HCT116 (cell line): ENCODE measurements at regions not wholly inside any gene's neighbourhood (a gene's known extent, or its start where the extent isn't known, plus 50 kb on each side); places are given as distances from the start of the nearest gene placed in this dataset.

Experiments
- ATAC-seq: fragments of 200-7000 bp; cut with Tn5 transposase; 2 replicates; pipeline ENCODE4 v1.9.1; 2020; ENCODE audit warnings: mild to moderate bottlenecking, moderate library complexity
- BruUV-seq: library from RNA; stranded (reverse); fragments of 400-500 nt; replicated peaks from 2 replicates; lab custom pipeline; 2021; lab: Mats Ljungman, UMichigan
- CTCF ChIA-PET: fragments of 300-600 bp; sonication (Branson Sonifier 250); formaldehyde crosslinking; loops from one replicate; lab custom pipeline; 2021; ENCODE audit warnings: antibody characterized with exemption; lab: Charles Lee
- POLR2A ChIA-PET: fragments of 300-600, 350-600 bp; sonication (Branson Sonifier 250); formaldehyde crosslinking; loops from one replicate; lab custom pipeline; 2021; ENCODE audit warnings: antibody characterized with exemption; lab: Charles Lee
- RAD21 ChIA-PET, 2 experiments: fragments of 300-600 bp; sonication (Branson Sonifier 250); formaldehyde crosslinking; loops; one replicate each; lab custom pipeline; 2023; ENCODE audit warnings: low total read pairs in 2 of 2; ENCODE audit not compliant: uncharacterized antibody in 2 of 2, unreplicated experiment in 2 of 2, low non-redundant PET in 1 of 2; lab: Charles Lee
- DNase-seq: peaks from one replicate; pipeline ENCODE4 v3.0.0-alpha.2; 2010; ENCODE audit warnings: low read depth, low spot score
- H2AFZ ChIP-seq: fragments of 200-600 bp; shearing (Covaris generic), sonication (generic); 2 replicates; pipeline ENCODE4 v1.6.1; 2017; ENCODE audit warnings: low read depth, mixed run types, mixed read lengths, antibody characterized with exemption, low read length; ENCODE audit not compliant: poor library complexity, severe bottlenecking
- H3K27ac ChIP-seq: 2 replicates; pipeline ENCODE4 v1.5.1; 2012; ENCODE audit warnings: low read depth, low read length
- H3K27me3 ChIP-seq: fragments of 200-600 bp; sonication (generic); 2 replicates; pipeline ENCODE4 v1.6.1; 2016; ENCODE audit warnings: mixed run types, low read length, mixed read lengths; ENCODE audit not compliant: insufficient read depth
- H3K36me3 ChIP-seq, 2 experiments: fragments of 200-500 bp in 1 of 2; fragments of 200-600 bp in 1 of 2; sonication (Bioruptor generic) in 1 of 2; sonication (generic) in 1 of 2; 2 replicates each; pipeline versions ENCODE4 v1.5.1 to v1.6.1; 2014 to 2016; ENCODE audit warnings: low read length in 2 of 2, inconsistent platforms in 1 of 2, mixed read lengths in 1 of 2, mixed run types in 1 of 2; ENCODE audit not compliant: insufficient read depth in 2 of 2, control insufficient read depth in 1 of 2
- H3K4me1 ChIP-seq, 2 experiments: fragments of 200-600 bp in 1 of 2; sonication (generic) in 1 of 2; 2 replicates each; pipeline versions ENCODE4 v1.5.1 to v1.6.1; 2012 to 2017; ENCODE audit warnings: low read length in 2 of 2, inconsistent platforms in 1 of 2, mild to moderate bottlenecking in 1 of 2, mixed read lengths in 1 of 2, mixed run types in 1 of 2, moderate library complexity in 1 of 2; ENCODE audit not compliant: insufficient read depth in 2 of 2, control insufficient read depth in 1 of 2
- H3K4me2 ChIP-seq: fragments of 200-600 bp; sonication (generic); 2 replicates; pipeline ENCODE4 v1.6.1; 2017; ENCODE audit warnings: mixed run types, low read length, mixed read lengths
- H3K4me3 ChIP-seq, 2 experiments: fragments of 200-600 bp in 1 of 2; sonication (generic) in 1 of 2; replicated peaks in 1 of 2; 2 replicates each; pipeline ENCODE4 v1.5.1; 2011 to 2016; ENCODE audit warnings: low read length in 2 of 2, control low read depth in 1 of 2, low read depth in 1 of 2, mild to moderate bottlenecking in 1 of 2, mixed read lengths in 1 of 2, mixed run types in 1 of 2
- H3K79me2 ChIP-seq: fragments of 200-600 bp; sonication (generic); 2 replicates; pipeline ENCODE4 v1.6.1; 2017; ENCODE audit warnings: mild to moderate bottlenecking, mixed run types, low read length, moderate library complexity, mixed read lengths; ENCODE audit not compliant: insufficient read depth
- H3K9ac ChIP-seq: fragments of 200-600 bp; sonication (generic); 2 replicates; pipeline ENCODE4 v1.6.1; 2016; ENCODE audit warnings: low read length, mixed read lengths
- H3K9me2 ChIP-seq: fragments of 200-600 bp; sonication (generic), shearing (Covaris generic); 2 replicates; pipeline ENCODE4 v1.6.1; 2017; ENCODE audit warnings: mixed run types, mild to moderate bottlenecking, moderate library complexity; ENCODE audit not compliant: insufficient read depth
- H3K9me3 ChIP-seq, 2 experiments: fragments of 200-500 bp in 1 of 2; fragments of 200-600 bp in 1 of 2; sonication (Bioruptor generic) in 1 of 2; sonication (generic) in 1 of 2; 2 replicates each; pipeline ENCODE4 v1.6.1; 2014 to 2017; ENCODE audit warnings: low read length in 2 of 2, mixed read lengths in 2 of 2, inconsistent platforms in 1 of 2, low read depth in 1 of 2, mild to moderate bottlenecking in 1 of 2, mixed run types in 1 of 2, moderate library complexity in 1 of 2; ENCODE audit not compliant: control insufficient read depth in 1 of 2, insufficient read depth in 1 of 2
- H4K20me1 ChIP-seq: fragments of 200-600 bp; sonication (generic), shearing (Covaris generic); 2 replicates; pipeline ENCODE4 v1.6.1; 2017; ENCODE audit warnings: mixed run types, mild to moderate bottlenecking, moderate library complexity; ENCODE audit not compliant: insufficient read depth
- CBX3 ChIP-seq: IDR thresholded peaks from 2 replicates; pipeline ENCODE4 v1.6.1; 2012; ENCODE audit warnings: low read depth
- CEBPB ChIP-seq: IDR thresholded peaks from 2 replicates; pipeline ENCODE4 v1.6.1; 2012; ENCODE audit warnings: low read depth
- EGR1 ChIP-seq: IDR thresholded peaks from 2 replicates; pipeline ENCODE4 v1.6.1; 2012; ENCODE audit warnings: low read depth
- EZH2 ChIP-seq: fragments of 200-600 bp; sonication (generic); IDR thresholded peaks from 2 replicates; pipeline ENCODE4 v1.6.1; 2017; ENCODE audit warnings: antibody characterized with exemption, mixed run types
- FOSL1 ChIP-seq: IDR thresholded peaks from 2 replicates; pipeline ENCODE4 v1.6.1; 2012; ENCODE audit warnings: low read depth
- JUND ChIP-seq: IDR thresholded peaks from 2 replicates; pipeline ENCODE4 v1.6.1; 2012
- POLR2AphosphoS5 ChIP-seq: IDR thresholded peaks from 2 replicates; pipeline ENCODE4 v1.6.1; 2011; ENCODE audit warnings: mild to moderate bottlenecking, low read depth, low read length, moderate library complexity
- RAD21 ChIP-seq: IDR thresholded peaks from 2 replicates; pipeline ENCODE4 v1.6.1; 2012; ENCODE audit warnings: low read depth, mild to moderate bottlenecking
- SP1 ChIP-seq: IDR thresholded peaks from 2 replicates; pipeline ENCODE4 v1.6.1; 2012; ENCODE audit warnings: low read depth
- SRF ChIP-seq: IDR thresholded peaks from 2 replicates; pipeline ENCODE4 v1.6.1; 2012; ENCODE audit warnings: low read depth
- ZFX ChIP-seq: fragments of 450-650 bp; IDR thresholded peaks from 2 replicates; pipeline ENCODE4 v1.6.1; 2017
- ZNF274 ChIP-seq: fragments of 200-500 bp; sonication (Bioruptor generic); IDR thresholded peaks from 2 replicates; pipeline ENCODE4 v1.6.1; 2014; ENCODE audit warnings: mild to moderate bottlenecking, low read depth, low read length, inconsistent platforms
- intact Hi-C: fragments of 100-400 bp; cut with micrococcal nuclease; formaldehyde crosslinking; loops from 2 replicates; pipeline ENCODE4 v1.10.0; 2022
- TF ChIP-seq, protein P1 (sequence below), 3 experiments: fragments of 200-600 bp in 1 of 3; sonication (generic) in 1 of 3; IDR thresholded peaks in 2 of 3; conservative IDR thresholded peaks in 1 of 3; 2 replicates each; pipeline ENCODE4 v1.5.1; 2012 to 2017; ENCODE audit warnings: low read depth in 2 of 3, low read length in 2 of 3, antibody characterized with exemption in 1 of 3, borderline replicate concordance in 1 of 3, control low read depth in 1 of 3, mild to moderate bottlenecking in 1 of 3, mixed read lengths in 1 of 3, mixed run types in 1 of 3, moderate library complexity in 1 of 3; ENCODE audit not compliant: insufficient read depth in 1 of 3
- TF ChIP-seq, protein P2 (sequence below): IDR thresholded peaks from 2 replicates; pipeline ENCODE4 v1.6.1; 2012
- TF ChIP-seq, protein P3 (sequence below): IDR thresholded peaks from 2 replicates; pipeline ENCODE4 v1.6.1; 2012; ENCODE audit warnings: low read depth

DNA sequence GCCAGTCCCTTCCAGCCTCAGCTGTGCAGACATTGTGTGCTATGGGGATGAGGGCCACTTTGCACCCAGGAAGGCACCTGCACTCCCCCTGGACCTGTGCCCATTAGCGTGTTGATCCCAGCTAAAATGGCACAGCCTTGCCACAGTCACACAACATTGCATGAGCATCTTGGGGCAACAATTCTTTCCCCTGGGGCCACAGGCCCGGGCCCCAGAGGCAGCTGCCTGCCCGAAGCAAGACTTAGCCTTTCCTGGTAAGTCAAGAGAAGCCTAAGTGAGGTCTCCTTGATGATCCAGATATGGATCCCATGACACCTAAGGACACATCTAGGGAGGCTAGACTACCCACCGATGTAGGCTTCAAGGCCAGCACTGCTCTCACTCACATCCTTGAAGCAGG is 202.1 kb downstream of the BCL11A start:
- no peaks in the 10 kb centered on the region for H3K9me3 ChIP-seq
- no peak overlapping the region for H3K27ac ChIP-seq
- ATAC-seq (no peak), DNase-seq (no peak)
- no peaks in the 10 kb centered on the region for H3K79me2 ChIP-seq
- no peaks in the 10 kb centered on the region for H3K9me2 ChIP-seq
- no TSS peak for BruUV-seq
- TF ChIP-seq RAD21 (no peak), CEBPB (no peak), EZH2 (no peak), POLR2AphosphoS5 (no peak), EGR1 (no peak), FOSL1 (no peak), SRF (no peak), ZNF274 (no peak), SP1 (no peak)
- TF ChIP-seq, protein P1, sequence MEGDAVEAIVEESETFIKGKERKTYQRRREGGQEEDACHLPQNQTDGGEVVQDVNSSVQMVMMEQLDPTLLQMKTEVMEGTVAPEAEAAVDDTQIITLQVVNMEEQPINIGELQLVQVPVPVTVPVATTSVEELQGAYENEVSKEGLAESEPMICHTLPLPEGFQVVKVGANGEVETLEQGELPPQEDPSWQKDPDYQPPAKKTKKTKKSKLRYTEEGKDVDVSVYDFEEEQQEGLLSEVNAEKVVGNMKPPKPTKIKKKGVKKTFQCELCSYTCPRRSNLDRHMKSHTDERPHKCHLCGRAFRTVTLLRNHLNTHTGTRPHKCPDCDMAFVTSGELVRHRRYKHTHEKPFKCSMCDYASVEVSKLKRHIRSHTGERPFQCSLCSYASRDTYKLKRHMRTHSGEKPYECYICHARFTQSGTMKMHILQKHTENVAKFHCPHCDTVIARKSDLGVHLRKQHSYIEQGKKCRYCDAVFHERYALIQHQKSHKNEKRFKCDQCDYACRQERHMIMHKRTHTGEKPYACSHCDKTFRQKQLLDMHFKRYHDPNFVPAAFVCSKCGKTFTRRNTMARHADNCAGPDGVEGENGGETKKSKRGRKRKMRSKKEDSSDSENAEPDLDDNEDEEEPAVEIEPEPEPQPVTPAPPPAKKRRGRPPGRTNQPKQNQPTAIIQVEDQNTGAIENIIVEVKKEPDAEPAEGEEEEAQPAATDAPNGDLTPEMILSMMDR (IDR thresholded peaks at IDR 0.05 in 2 of 3, conservative IDR thresholded peaks at IDR 0.05 in 1 of 3; ENCODE audit: borderline replicate concordance in 1 of 3, insufficient read depth in 1 of 3, low read depth in 2 of 3, low read length in 2 of 3) = no peak
- H3K27me3 ChIP-seq = peaks cover 31% of the 10 kb centered on the region
- ChIA-PET POLR2A (no interaction called here), CTCF (no interaction called here), RAD21 (no interaction called here)
- H3K4me3 ChIP-seq = no peak overlapping the region
- intact Hi-C loops = no loop called here
- H3K4me2 ChIP-seq = no peak overlapping the region
- H3K9ac ChIP-seq = no peak overlapping the region
- no peak overlapping the region for H2AFZ ChIP-seq
- no peaks in the 10 kb centered on the region for H3K4me1 ChIP-seq
- H4K20me1 ChIP-seq = no peaks in the 10 kb centered on the region
- no peaks in the 10 kb centered on the region for H3K36me3 ChIP-seq

DNA sequence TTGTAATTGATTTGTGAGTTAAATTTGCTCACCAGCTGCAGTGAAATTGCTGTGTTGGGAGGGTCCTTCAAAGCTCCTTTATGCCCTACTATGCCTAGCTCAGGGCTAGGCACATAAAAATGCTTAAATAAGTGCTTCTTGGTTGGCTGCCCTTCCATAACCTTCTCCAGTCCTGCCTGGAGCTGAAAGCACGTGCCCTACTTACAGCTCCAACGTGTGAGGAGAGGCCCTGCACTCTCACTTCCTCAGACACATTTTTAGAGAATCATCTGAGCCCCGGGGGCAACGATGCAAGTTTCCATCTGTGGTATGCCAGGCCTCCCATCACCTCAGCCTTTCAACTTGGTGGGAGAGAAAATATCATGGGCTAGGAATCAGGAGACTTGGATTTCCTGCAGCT is 202.7 kb downstream of the BCL11A start:
- ATAC-seq (no peak), DNase-seq (no peak)
- no peaks in the 10 kb centered on the region for H3K9me2 ChIP-seq
- H3K9ac ChIP-seq = no peak overlapping the region
- H4K20me1 ChIP-seq = no peaks in the 10 kb centered on the region
- H3K9me3 ChIP-seq = no peaks in the 10 kb centered on the region
- BruUV-seq = no TSS peak
- ChIA-PET CTCF (no interaction called here), POLR2A (no interaction called here), RAD21 (no interaction called here)
- no peak overlapping the region for H3K27ac ChIP-seq
- no peaks in the 10 kb centered on the region for H3K4me1 ChIP-seq
- no peak overlapping the region for H3K4me2 ChIP-seq
- intact Hi-C loops = no loop called here
- H3K79me2 ChIP-seq = no peaks in the 10 kb centered on the region
- no peak overlapping the region for H2AFZ ChIP-seq
- no peak overlapping the region for H3K4me3 ChIP-seq
- H3K27me3 ChIP-seq = peaks cover 31% of the 10 kb centered on the region
- no peaks in the 10 kb centered on the region for H3K36me3 ChIP-seq
- no peak for TF ChIP-seq CBX3
- TF ChIP-seq, protein P2, sequence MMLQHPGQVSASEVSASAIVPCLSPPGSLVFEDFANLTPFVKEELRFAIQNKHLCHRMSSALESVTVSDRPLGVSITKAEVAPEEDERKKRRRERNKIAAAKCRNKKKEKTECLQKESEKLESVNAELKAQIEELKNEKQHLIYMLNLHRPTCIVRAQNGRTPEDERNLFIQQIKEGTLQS = no peak
- TF ChIP-seq, protein P3, sequence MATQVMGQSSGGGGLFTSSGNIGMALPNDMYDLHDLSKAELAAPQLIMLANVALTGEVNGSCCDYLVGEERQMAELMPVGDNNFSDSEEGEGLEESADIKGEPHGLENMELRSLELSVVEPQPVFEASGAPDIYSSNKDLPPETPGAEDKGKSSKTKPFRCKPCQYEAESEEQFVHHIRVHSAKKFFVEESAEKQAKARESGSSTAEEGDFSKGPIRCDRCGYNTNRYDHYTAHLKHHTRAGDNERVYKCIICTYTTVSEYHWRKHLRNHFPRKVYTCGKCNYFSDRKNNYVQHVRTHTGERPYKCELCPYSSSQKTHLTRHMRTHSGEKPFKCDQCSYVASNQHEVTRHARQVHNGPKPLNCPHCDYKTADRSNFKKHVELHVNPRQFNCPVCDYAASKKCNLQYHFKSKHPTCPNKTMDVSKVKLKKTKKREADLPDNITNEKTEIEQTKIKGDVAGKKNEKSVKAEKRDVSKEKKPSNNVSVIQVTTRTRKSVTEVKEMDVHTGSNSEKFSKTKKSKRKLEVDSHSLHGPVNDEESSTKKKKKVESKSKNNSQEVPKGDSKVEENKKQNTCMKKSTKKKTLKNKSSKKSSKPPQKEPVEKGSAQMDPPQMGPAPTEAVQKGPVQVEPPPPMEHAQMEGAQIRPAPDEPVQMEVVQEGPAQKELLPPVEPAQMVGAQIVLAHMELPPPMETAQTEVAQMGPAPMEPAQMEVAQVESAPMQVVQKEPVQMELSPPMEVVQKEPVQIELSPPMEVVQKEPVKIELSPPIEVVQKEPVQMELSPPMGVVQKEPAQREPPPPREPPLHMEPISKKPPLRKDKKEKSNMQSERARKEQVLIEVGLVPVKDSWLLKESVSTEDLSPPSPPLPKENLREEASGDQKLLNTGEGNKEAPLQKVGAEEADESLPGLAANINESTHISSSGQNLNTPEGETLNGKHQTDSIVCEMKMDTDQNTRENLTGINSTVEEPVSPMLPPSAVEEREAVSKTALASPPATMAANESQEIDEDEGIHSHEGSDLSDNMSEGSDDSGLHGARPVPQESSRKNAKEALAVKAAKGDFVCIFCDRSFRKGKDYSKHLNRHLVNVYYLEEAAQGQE = no peak
- TF ChIP-seq ZNF274 = no peak
- no peak for TF ChIP-seq POLR2AphosphoS5
- TF ChIP-seq JUND = no peak
- TF ChIP-seq EZH2 = no peak
- no peak for TF ChIP-seq ZFX
- TF ChIP-seq, all 23 proteins: peak for 0
